ENCODE measurements at regions not wholly inside any gene's neighbourhood (a gene's known extent, or its start where the extent isn't known, plus 50 kb on each side); places are given as distances from the start of the nearest gene placed in this dataset.

DNA sequence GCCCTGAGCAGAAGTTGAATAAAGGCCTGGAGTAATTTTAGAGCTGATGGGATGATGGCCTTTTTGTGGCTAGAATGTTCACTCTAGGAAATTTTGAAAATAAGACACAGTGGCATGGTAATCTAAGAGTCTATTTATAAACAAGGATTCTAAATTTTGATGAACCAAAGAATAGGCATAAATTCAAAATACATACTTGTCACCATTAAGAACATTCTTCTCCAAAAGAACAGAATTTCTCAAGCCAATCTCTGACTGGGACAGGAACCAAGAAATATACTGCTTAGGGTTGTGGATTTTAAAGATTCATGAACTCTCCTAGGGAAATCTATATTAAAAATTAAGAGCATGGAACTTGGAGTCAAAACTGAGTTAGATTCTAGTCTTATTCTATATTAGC, 98.2 kb upstream of the SETBP1 start:
- Histone ChIP-seq H3K4me1 (ENCODE audit: control insufficient read depth in 5 of 5, insufficient read depth in 5 of 5, low read length in 5 of 5) (peaks cover 0 to 2% (median 0%) of the 10 kb centered on the region in 5 donors), H3K27ac (ENCODE audit: low read depth in 1 of 2, low read length in 1 of 2) (no peak overlapping the region), H3K36me3 (ENCODE audit: control insufficient read depth in 4 of 4, insufficient read depth in 4 of 4, low read length in 4 of 4) (no peaks in the 10 kb centered on the region), H3K9ac (ENCODE audit: insufficient read depth in 1 of 2, low read length in 2 of 2) (no peak overlapping the region), H3K27me3 (ENCODE audit: control insufficient read depth in 3 of 3, insufficient read depth in 3 of 3, low read length in 2 of 3) (no peaks in the 10 kb centered on the region), H3K9me3 (ENCODE audit: control insufficient read depth in 4 of 4, insufficient read depth in 3 of 4, low read length in 3 of 4) (no peaks in the 10 kb centered on the region), H3K4me3 (no peak overlapping the region)
- DNase-seq (no peak), ATAC-seq (ENCODE audit: insufficient read depth, low FRiP score) (no peak)
- TF ChIP-seq, protein P1, sequence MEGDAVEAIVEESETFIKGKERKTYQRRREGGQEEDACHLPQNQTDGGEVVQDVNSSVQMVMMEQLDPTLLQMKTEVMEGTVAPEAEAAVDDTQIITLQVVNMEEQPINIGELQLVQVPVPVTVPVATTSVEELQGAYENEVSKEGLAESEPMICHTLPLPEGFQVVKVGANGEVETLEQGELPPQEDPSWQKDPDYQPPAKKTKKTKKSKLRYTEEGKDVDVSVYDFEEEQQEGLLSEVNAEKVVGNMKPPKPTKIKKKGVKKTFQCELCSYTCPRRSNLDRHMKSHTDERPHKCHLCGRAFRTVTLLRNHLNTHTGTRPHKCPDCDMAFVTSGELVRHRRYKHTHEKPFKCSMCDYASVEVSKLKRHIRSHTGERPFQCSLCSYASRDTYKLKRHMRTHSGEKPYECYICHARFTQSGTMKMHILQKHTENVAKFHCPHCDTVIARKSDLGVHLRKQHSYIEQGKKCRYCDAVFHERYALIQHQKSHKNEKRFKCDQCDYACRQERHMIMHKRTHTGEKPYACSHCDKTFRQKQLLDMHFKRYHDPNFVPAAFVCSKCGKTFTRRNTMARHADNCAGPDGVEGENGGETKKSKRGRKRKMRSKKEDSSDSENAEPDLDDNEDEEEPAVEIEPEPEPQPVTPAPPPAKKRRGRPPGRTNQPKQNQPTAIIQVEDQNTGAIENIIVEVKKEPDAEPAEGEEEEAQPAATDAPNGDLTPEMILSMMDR (IDR thresholded peaks at IDR 0.05; ENCODE audit: control extremely low read depth, extremely low read depth): no peak

DNA sequence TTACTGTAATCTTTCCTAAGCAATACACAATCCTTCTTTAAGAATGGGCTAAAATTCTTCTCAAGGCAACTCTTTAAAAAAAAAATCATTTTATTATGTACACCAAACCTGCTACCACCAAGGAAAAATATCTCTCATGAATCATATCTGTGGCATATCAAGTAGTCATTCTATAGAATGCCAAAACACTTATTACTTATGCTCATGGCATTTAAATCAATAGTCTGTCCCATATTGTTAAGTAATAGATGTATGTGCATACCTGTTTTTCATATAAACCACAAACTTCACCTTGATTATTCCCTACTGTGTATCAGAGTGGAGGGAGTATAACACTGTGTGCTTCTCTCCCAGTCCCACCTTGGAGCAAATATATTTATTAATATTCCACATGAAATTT, 95.8 kb upstream of the SETBP1 start:
- no peak overlapping the region for H3K9ac ChIP-seq (ENCODE audit: insufficient read depth in 1 of 2, low read length in 2 of 2)
- no peak overlapping the region for H3K27ac ChIP-seq (ENCODE audit: low read depth in 1 of 2, low read length in 1 of 2)
- TF ChIP-seq, protein P1 (IDR thresholded peaks at IDR 0.05; ENCODE audit: control extremely low read depth, extremely low read depth): no peak
- no peaks in the 10 kb centered on the region for H3K36me3 ChIP-seq (ENCODE audit: control insufficient read depth in 4 of 4, insufficient read depth in 4 of 4, low read length in 4 of 4)
- DNase-seq (no peak), ATAC-seq (ENCODE audit: insufficient read depth, low FRiP score) (no peak)
- H3K9me3 ChIP-seq (ENCODE audit: control insufficient read depth in 4 of 4, insufficient read depth in 3 of 4, low read length in 3 of 4): no peaks in the 10 kb centered on the region
- peaks cover 0 to 2% (median 0%) of the 10 kb centered on the region in 5 donors for H3K4me1 ChIP-seq (ENCODE audit: control insufficient read depth in 5 of 5, insufficient read depth in 5 of 5, low read length in 5 of 5)
- no peaks in the 10 kb centered on the region for H3K27me3 ChIP-seq (ENCODE audit: control insufficient read depth in 3 of 3, insufficient read depth in 3 of 3, low read length in 2 of 3)
- H3K4me3 ChIP-seq: no peak overlapping the region

GRCh38 chr18:44586782-44587524, 93.7 kb upstream of the SETBP1 start:
- H3K9me3 ChIP-seq (ENCODE audit: control insufficient read depth in 4 of 4, insufficient read depth in 3 of 4, low read length in 3 of 4): no peaks in the 10 kb centered on the region
- no peak for ATAC-seq (ENCODE audit: insufficient read depth, low FRiP score)
- peaks cover 0 to 6% (median 2%) of the 10 kb centered on the region in 5 donors for H3K4me1 ChIP-seq (ENCODE audit: control insufficient read depth in 5 of 5, insufficient read depth in 5 of 5, low read length in 5 of 5)
- H3K36me3 ChIP-seq (ENCODE audit: control insufficient read depth in 4 of 4, insufficient read depth in 4 of 4, low read length in 4 of 4): no peaks in the 10 kb centered on the region
- WGBS, 2 donors: 83 to 84% methylated on average over 4 of the region's 4 CpGs
- no peak overlapping the region for H3K27ac ChIP-seq (ENCODE audit: low read depth in 1 of 2, low read length in 1 of 2)
- H3K4me3 ChIP-seq: no peak overlapping the region
- no peaks in the 10 kb centered on the region for H3K27me3 ChIP-seq (ENCODE audit: control insufficient read depth in 3 of 3, insufficient read depth in 3 of 3, low read length in 2 of 3)
- H3K9ac ChIP-seq (ENCODE audit: insufficient read depth in 1 of 2, low read length in 2 of 2): no peak overlapping the region
- TF ChIP-seq, protein P1 (IDR thresholded peaks at IDR 0.05; ENCODE audit: control extremely low read depth, extremely low read depth): no peak
- no peak for DNase-seq

GRCh38 chr18:44588508-44588907, 92.2 kb upstream of the SETBP1 start:
- Histone ChIP-seq H3K9me3 (ENCODE audit: control insufficient read depth in 4 of 4, insufficient read depth in 3 of 4, low read length in 3 of 4) (no peaks in the 10 kb centered on the region), H3K9ac (ENCODE audit: insufficient read depth in 1 of 2, low read length in 2 of 2) (no peak overlapping the region), H3K4me1 (ENCODE audit: control insufficient read depth in 5 of 5, insufficient read depth in 5 of 5, low read length in 5 of 5) (peaks cover 0 to 10% (median 2%) of the 10 kb centered on the region in 5 donors), H3K27me3 (ENCODE audit: control insufficient read depth in 3 of 3, insufficient read depth in 3 of 3, low read length in 2 of 3) (no peaks in the 10 kb centered on the region), H3K27ac (ENCODE audit: low read depth in 1 of 2, low read length in 1 of 2) (no peak overlapping the region), H3K36me3 (ENCODE audit: control insufficient read depth in 4 of 4, insufficient read depth in 4 of 4, low read length in 4 of 4) (no peaks in the 10 kb centered on the region), H3K4me3 (no peak overlapping the region)
- 81 to 84% methylated on average over 2 of the region's 2 CpGs for WGBS, 2 donors
- ATAC-seq (ENCODE audit: insufficient read depth, low FRiP score) (no peak), DNase-seq (no peak)
- TF ChIP-seq, protein P1 (IDR thresholded peaks at IDR 0.05; ENCODE audit: control extremely low read depth, extremely low read depth): no peak

All from lung (tissue), 11 donors.